ENCODE measurements at regions not wholly inside any gene's neighbourhood (a gene's known extent, or its start where the extent isn't known, plus 50 kb on each side); places are given as distances from the start of the nearest gene placed in this dataset.
A peak's percentile ranks its signal among the peaks of the same experiment; 100 is the strongest.

GRCh38 chr4:178453057-178453456 lies 1010.8 kb upstream of the AGA start:
- Histone ChIP-seq H3K18ac (ENCODE audit: low read length) (no peak overlapping the region), H3K36me3 (ENCODE audit: control insufficient read depth, insufficient read depth, low read length) (no peaks in the 10 kb centered on the region), H4K5ac (ENCODE audit: low read length) (no peak overlapping the region), H3K4ac (ENCODE audit: low read depth, low read length) (no peak overlapping the region), H3K4me1 (ENCODE audit: control insufficient read depth, low read depth, low read length) (no peaks in the 10 kb centered on the region), H2BK5ac (ENCODE audit: low read length) (no peak overlapping the region), H3K4me2 (ENCODE audit: low read length) (no peak overlapping the region), H3K23ac (ENCODE audit: low read length) (no peak overlapping the region), H3K27me3 (ENCODE audit: insufficient read depth, low read length, poor library complexity) (no peaks in the 10 kb centered on the region), H3K9ac (ENCODE audit: low read length) (no peak overlapping the region), H4K8ac (ENCODE audit: low read depth, low read length) (no peak overlapping the region), H2AK5ac (ENCODE audit: low read length) (no peak overlapping the region), H3K4me3 (ENCODE audit: low read length) (no peak overlapping the region), H2BK15ac (replicated peaks; ENCODE audit: low read depth) (no peak overlapping the region), H3K56ac (ENCODE audit: low read length) (no peak overlapping the region), H3K27ac (ENCODE audit: low read depth, low read length) (no peak overlapping the region), H2BK120ac (ENCODE audit: low read depth, low read length) (no peak overlapping the region), H3K79me2 (ENCODE audit: control insufficient read depth, insufficient read depth, low read length) (no peaks in the 10 kb centered on the region), H3K79me1 (ENCODE audit: low read length) (no peaks in the 10 kb centered on the region)
- no peak for DNase-seq
- 100% methylated on average over 1 of the region's 4 CpGs for WGBS (ENCODE audit: extremely low coverage, insufficient coverage, low lambda C conversion rate)

- H2BK120ac ChIP-seq (ENCODE audit: low read depth, low read length) = no peak overlapping the region
- H3K4me2 ChIP-seq (ENCODE audit: low read length) = no peak overlapping the region
- no peaks in the 10 kb centered on the region for H3K4me1 ChIP-seq (ENCODE audit: control insufficient read depth, low read depth, low read length)
- no peak overlapping the region for H3K56ac ChIP-seq (ENCODE audit: low read length)
- H2BK5ac ChIP-seq (ENCODE audit: low read length) = no peak overlapping the region
- H3K79me1 ChIP-seq (ENCODE audit: low read length) = no peaks in the 10 kb centered on the region
- no peaks in the 10 kb centered on the region for H3K36me3 ChIP-seq (ENCODE audit: control insufficient read depth, insufficient read depth, low read length)
- H3K79me2 ChIP-seq (ENCODE audit: control insufficient read depth, insufficient read depth, low read length) = no peaks in the 10 kb centered on the region
- no peak overlapping the region for H3K18ac ChIP-seq (ENCODE audit: low read length)
- no peak overlapping the region for H3K4me3 ChIP-seq (ENCODE audit: low read length)
- no peak overlapping the region for H3K23ac ChIP-seq (ENCODE audit: low read length)
- H4K5ac ChIP-seq (ENCODE audit: low read length) = no peak overlapping the region
- no peaks in the 10 kb centered on the region for H3K27me3 ChIP-seq (ENCODE audit: insufficient read depth, low read length, poor library complexity)
- no peak overlapping the region for H3K4ac ChIP-seq (ENCODE audit: low read depth, low read length)
- no peak overlapping the region for H3K27ac ChIP-seq (ENCODE audit: low read depth, low read length)
- no peak overlapping the region for H3K9ac ChIP-seq (ENCODE audit: low read length)
- H2BK15ac ChIP-seq (replicated peaks; ENCODE audit: low read depth) = no peak overlapping the region
- H2AK5ac ChIP-seq (ENCODE audit: low read length) = no peak overlapping the region
- DNase-seq = no peak
- no peak overlapping the region for H4K8ac ChIP-seq (ENCODE audit: low read depth, low read length)
These were observed 1015.0 kb upstream of the AGA start for GRCh38 chr4:178457286-178457685.

GRCh38 chr4:178462710-178463109 lies 1020.5 kb upstream of the AGA start:
- H3K18ac ChIP-seq (ENCODE audit: low read length) = no peak overlapping the region
- no peak overlapping the region for H3K4me2 ChIP-seq (ENCODE audit: low read length)
- DNase-seq = peak; percentile 4
- no peak overlapping the region for H4K5ac ChIP-seq (ENCODE audit: low read length)
- H2BK120ac ChIP-seq (ENCODE audit: low read depth, low read length) = no peak overlapping the region
- no peaks in the 10 kb centered on the region for H3K27me3 ChIP-seq (ENCODE audit: insufficient read depth, low read length, poor library complexity)
- no peak overlapping the region for H2BK5ac ChIP-seq (ENCODE audit: low read length)
- H3K27ac ChIP-seq (ENCODE audit: low read depth, low read length) = no peak overlapping the region
- H3K4ac ChIP-seq (ENCODE audit: low read depth, low read length) = no peak overlapping the region
- no peak overlapping the region for H2AK5ac ChIP-seq (ENCODE audit: low read length)
- no peaks in the 10 kb centered on the region for H3K79me1 ChIP-seq (ENCODE audit: low read length)
- no peak overlapping the region for H3K23ac ChIP-seq (ENCODE audit: low read length)
- no peaks in the 10 kb centered on the region for H3K4me1 ChIP-seq (ENCODE audit: control insufficient read depth, low read depth, low read length)
- no peak overlapping the region for H3K56ac ChIP-seq (ENCODE audit: low read length)
- WGBS (ENCODE audit: extremely low coverage, insufficient coverage, low lambda C conversion rate) = no CpG with 5 or more reads among the region's 4 CpGs
- no peak overlapping the region for H4K8ac ChIP-seq (ENCODE audit: low read depth, low read length)
- H3K36me3 ChIP-seq (ENCODE audit: control insufficient read depth, insufficient read depth, low read length) = no peaks in the 10 kb centered on the region
- H3K79me2 ChIP-seq (ENCODE audit: control insufficient read depth, insufficient read depth, low read length) = no peaks in the 10 kb centered on the region
- no peak overlapping the region for H2BK15ac ChIP-seq (replicated peaks; ENCODE audit: low read depth)
- H3K9ac ChIP-seq (ENCODE audit: low read length) = no peak overlapping the region
- no peak overlapping the region for H3K4me3 ChIP-seq (ENCODE audit: low read length)

DNA sequence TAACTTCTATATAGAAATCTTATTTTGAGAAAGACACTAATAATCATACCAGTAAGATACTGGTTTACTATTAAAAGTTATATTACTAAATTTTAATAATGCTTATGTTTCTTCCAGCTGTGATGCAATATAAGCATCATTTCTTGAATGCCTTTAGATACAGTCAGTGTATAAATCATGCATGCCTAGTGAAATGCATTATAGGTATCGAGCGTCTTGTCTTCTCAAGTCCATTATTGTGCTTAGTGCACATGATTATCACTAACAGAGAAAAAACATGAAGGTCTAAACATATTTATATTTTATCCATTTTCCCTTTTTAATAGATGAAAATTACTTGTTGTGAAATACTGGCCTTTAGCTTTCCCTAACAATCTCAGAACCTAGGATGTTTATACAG lies 1021.5 kb upstream of the AGA start:
- no peak overlapping the region for H2BK15ac ChIP-seq (replicated peaks; ENCODE audit: low read depth)
- H4K8ac ChIP-seq (ENCODE audit: low read depth, low read length) = no peak overlapping the region
- H3K4ac ChIP-seq (ENCODE audit: low read depth, low read length) = no peak overlapping the region
- H3K27ac ChIP-seq (ENCODE audit: low read depth, low read length) = no peak overlapping the region
- no peak overlapping the region for H4K5ac ChIP-seq (ENCODE audit: low read length)
- H3K56ac ChIP-seq (ENCODE audit: low read length) = no peak overlapping the region
- H3K4me1 ChIP-seq (ENCODE audit: control insufficient read depth, low read depth, low read length) = no peaks in the 10 kb centered on the region
- H3K18ac ChIP-seq (ENCODE audit: low read length) = no peak overlapping the region
- no peak overlapping the region for H3K4me3 ChIP-seq (ENCODE audit: low read length)
- no peak overlapping the region for H3K23ac ChIP-seq (ENCODE audit: low read length)
- DNase-seq = no peak
- WGBS (ENCODE audit: extremely low coverage, insufficient coverage, low lambda C conversion rate) = no CpG with 5 or more reads among the region's 2 CpGs
- no peaks in the 10 kb centered on the region for H3K27me3 ChIP-seq (ENCODE audit: insufficient read depth, low read length, poor library complexity)
- no peak overlapping the region for H2AK5ac ChIP-seq (ENCODE audit: low read length)
- H2BK120ac ChIP-seq (ENCODE audit: low read depth, low read length) = no peak overlapping the region
- no peak overlapping the region for H2BK5ac ChIP-seq (ENCODE audit: low read length)
- H3K36me3 ChIP-seq (ENCODE audit: control insufficient read depth, insufficient read depth, low read length) = no peaks in the 10 kb centered on the region
- no peak overlapping the region for H3K4me2 ChIP-seq (ENCODE audit: low read length)
- H3K79me2 ChIP-seq (ENCODE audit: control insufficient read depth, insufficient read depth, low read length) = no peaks in the 10 kb centered on the region
- H3K79me1 ChIP-seq (ENCODE audit: low read length) = no peaks in the 10 kb centered on the region
- no peak overlapping the region for H3K9ac ChIP-seq (ENCODE audit: low read length)

DNA sequence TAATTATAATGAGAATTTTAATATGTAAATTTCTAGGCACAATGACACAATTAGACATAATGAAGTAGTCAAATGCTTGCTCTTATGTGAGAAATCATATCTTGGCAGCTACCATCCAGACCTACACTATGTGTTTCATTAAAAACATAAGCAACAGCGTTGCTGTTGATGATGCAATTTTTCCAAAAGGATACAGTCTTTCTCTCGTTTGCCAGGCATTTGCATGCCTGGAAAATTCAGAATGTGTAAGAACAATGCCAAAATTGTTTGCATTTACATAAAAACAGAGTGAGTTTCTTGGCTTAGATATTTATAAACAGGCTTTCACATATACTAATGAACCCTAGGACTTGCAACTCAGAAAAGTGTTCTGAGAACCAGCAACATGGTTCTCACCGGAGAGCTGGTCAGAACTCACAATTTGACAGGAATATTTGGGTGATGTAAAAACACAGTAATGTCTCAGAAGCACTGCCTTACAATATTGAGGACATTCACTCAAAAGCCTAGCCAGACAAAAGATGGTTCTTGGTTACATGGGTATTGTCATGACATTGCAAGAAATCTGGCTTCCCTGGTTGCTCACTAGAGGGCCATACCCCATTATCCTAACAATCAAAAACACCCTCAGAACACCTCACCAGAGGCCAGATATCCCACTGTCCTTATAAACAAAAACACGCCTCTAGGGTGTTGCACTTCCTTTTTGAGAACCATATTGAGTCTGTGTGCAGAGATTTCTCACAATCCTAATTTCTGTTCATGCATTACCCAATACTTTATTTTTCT lies 1029.0 kb upstream of the AGA start:
- Histone ChIP-seq H3K4ac (ENCODE audit: low read depth, low read length) (no peak overlapping the region), H4K8ac (ENCODE audit: low read depth, low read length) (no peak overlapping the region), H3K79me2 (ENCODE audit: control insufficient read depth, insufficient read depth, low read length) (no peaks in the 10 kb centered on the region), H3K36me3 (ENCODE audit: control insufficient read depth, insufficient read depth, low read length) (no peaks in the 10 kb centered on the region), H3K4me3 (ENCODE audit: low read length) (no peak overlapping the region), H2BK5ac (ENCODE audit: low read length) (no peak overlapping the region), H3K23ac (ENCODE audit: low read length) (no peak overlapping the region), H2AK5ac (ENCODE audit: low read length) (no peak overlapping the region), H2BK15ac (replicated peaks; ENCODE audit: low read depth) (no peak overlapping the region), H3K9ac (ENCODE audit: low read length) (no peak overlapping the region), H3K18ac (ENCODE audit: low read length) (no peak overlapping the region), H2BK120ac (ENCODE audit: low read depth, low read length) (no peak overlapping the region), H3K27me3 (ENCODE audit: insufficient read depth, low read length, poor library complexity) (no peaks in the 10 kb centered on the region), H3K4me1 (ENCODE audit: control insufficient read depth, low read depth, low read length) (no peaks in the 10 kb centered on the region), H3K79me1 (ENCODE audit: low read length) (no peaks in the 10 kb centered on the region), H3K56ac (ENCODE audit: low read length) (no peak overlapping the region), H4K5ac (ENCODE audit: low read length) (no peak overlapping the region), H3K27ac (ENCODE audit: low read depth, low read length) (no peak overlapping the region), H3K4me2 (ENCODE audit: low read length) (no peak overlapping the region)
- WGBS (ENCODE audit: extremely low coverage, insufficient coverage, low lambda C conversion rate) = no CpG with 5 or more reads among the region's 4 CpGs
- peak; percentile 25 for DNase-seq

GRCh38 chr4:178471994-178472393 lies 1029.8 kb upstream of the AGA start:
- H2BK5ac ChIP-seq (ENCODE audit: low read length) = no peak overlapping the region
- H2BK120ac ChIP-seq (ENCODE audit: low read depth, low read length) = no peak overlapping the region
- no peak overlapping the region for H2AK5ac ChIP-seq (ENCODE audit: low read length)
- DNase-seq = no peak
- no peak overlapping the region for H4K8ac ChIP-seq (ENCODE audit: low read depth, low read length)
- H3K18ac ChIP-seq (ENCODE audit: low read length) = no peak overlapping the region
- no peak overlapping the region for H3K4me2 ChIP-seq (ENCODE audit: low read length)
- H2BK15ac ChIP-seq (replicated peaks; ENCODE audit: low read depth) = no peak overlapping the region
- H3K79me2 ChIP-seq (ENCODE audit: control insufficient read depth, insufficient read depth, low read length) = no peaks in the 10 kb centered on the region
- no peaks in the 10 kb centered on the region for H3K36me3 ChIP-seq (ENCODE audit: control insufficient read depth, insufficient read depth, low read length)
- H4K5ac ChIP-seq (ENCODE audit: low read length) = no peak overlapping the region
- WGBS (ENCODE audit: extremely low coverage, insufficient coverage, low lambda C conversion rate) = no CpG with 5 or more reads among the region's 2 CpGs
- H3K79me1 ChIP-seq (ENCODE audit: low read length) = no peaks in the 10 kb centered on the region
- H3K23ac ChIP-seq (ENCODE audit: low read length) = no peak overlapping the region
- no peak overlapping the region for H3K56ac ChIP-seq (ENCODE audit: low read length)
- no peak overlapping the region for H3K4ac ChIP-seq (ENCODE audit: low read depth, low read length)
- H3K27ac ChIP-seq (ENCODE audit: low read depth, low read length) = no peak overlapping the region
- no peaks in the 10 kb centered on the region for H3K4me1 ChIP-seq (ENCODE audit: control insufficient read depth, low read depth, low read length)
- no peak overlapping the region for H3K4me3 ChIP-seq (ENCODE audit: low read length)
- H3K9ac ChIP-seq (ENCODE audit: low read length) = no peak overlapping the region
- H3K27me3 ChIP-seq (ENCODE audit: insufficient read depth, low read length, poor library complexity) = no peaks in the 10 kb centered on the region

All from mesendoderm (in vitro differentiated cells).